GM06990 (cell line): ENCODE measurements at regions not wholly inside any gene's neighbourhood (a gene's known extent, or its start where the extent isn't known, plus 50 kb on each side); places are given as distances from the start of the nearest gene placed in this dataset.

Experiments used
- DNase-seq: peaks from one replicate; pipeline ENCODE4 v3.0.0-alpha.2; 2011; ENCODE audit not compliant: insufficient read length; ENCODE audit errors: extremely low read depth
- H3K27me3 ChIP-seq: replicated peaks from 2 replicates; pipeline ENCODE4 v1.6.0; 2011; ENCODE audit warnings: low read length; ENCODE audit not compliant: control insufficient read depth, insufficient read depth
- H3K36me3 ChIP-seq: 2 replicates; pipeline ENCODE4 v1.5.1; 2011; ENCODE audit warnings: low read length; ENCODE audit not compliant: control insufficient read depth, insufficient read depth
- H3K4me3 ChIP-seq: replicated peaks from 2 replicates; pipeline ENCODE4 v1.5.1; 2011; ENCODE audit warnings: low read depth, mild to moderate bottlenecking, control low read depth, low read length
- TF ChIP-seq, protein P1 (sequence below): IDR thresholded peaks from 2 replicates; pipeline ENCODE4 v1.5.1; 2011; ENCODE audit warnings: low read length, control low read depth, mild to moderate bottlenecking, inconsistent platforms; ENCODE audit not compliant: insufficient read depth, poor library complexity, severe bottlenecking

DNA sequence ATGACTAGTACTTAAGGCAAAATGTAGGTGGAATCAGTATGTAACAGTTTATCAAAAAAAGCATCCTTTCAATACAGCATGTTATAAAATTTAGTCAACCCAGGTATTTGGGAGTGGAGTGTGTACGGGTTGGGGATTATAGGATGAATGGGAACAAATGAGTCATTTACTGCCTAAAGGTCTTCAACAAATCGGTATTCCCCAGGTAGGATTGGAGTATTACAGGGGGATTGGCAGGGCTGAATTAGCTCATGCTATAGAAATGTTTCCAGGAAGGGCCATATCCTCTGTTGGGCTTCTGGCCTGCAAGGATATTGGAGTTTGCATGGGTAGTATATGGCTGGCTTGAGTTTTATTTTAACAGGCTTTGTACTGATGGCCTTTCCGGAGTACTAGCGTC is 723.7 kb downstream of the SORCS1 start:
- TF ChIP-seq, protein P1, sequence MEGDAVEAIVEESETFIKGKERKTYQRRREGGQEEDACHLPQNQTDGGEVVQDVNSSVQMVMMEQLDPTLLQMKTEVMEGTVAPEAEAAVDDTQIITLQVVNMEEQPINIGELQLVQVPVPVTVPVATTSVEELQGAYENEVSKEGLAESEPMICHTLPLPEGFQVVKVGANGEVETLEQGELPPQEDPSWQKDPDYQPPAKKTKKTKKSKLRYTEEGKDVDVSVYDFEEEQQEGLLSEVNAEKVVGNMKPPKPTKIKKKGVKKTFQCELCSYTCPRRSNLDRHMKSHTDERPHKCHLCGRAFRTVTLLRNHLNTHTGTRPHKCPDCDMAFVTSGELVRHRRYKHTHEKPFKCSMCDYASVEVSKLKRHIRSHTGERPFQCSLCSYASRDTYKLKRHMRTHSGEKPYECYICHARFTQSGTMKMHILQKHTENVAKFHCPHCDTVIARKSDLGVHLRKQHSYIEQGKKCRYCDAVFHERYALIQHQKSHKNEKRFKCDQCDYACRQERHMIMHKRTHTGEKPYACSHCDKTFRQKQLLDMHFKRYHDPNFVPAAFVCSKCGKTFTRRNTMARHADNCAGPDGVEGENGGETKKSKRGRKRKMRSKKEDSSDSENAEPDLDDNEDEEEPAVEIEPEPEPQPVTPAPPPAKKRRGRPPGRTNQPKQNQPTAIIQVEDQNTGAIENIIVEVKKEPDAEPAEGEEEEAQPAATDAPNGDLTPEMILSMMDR, result no peak
- no peak for DNase-seq
- Histone ChIP-seq H3K4me3 (no peak overlapping the region), H3K27me3 (no peaks in the 10 kb centered on the region), H3K36me3 (no peaks in the 10 kb centered on the region)

DNA sequence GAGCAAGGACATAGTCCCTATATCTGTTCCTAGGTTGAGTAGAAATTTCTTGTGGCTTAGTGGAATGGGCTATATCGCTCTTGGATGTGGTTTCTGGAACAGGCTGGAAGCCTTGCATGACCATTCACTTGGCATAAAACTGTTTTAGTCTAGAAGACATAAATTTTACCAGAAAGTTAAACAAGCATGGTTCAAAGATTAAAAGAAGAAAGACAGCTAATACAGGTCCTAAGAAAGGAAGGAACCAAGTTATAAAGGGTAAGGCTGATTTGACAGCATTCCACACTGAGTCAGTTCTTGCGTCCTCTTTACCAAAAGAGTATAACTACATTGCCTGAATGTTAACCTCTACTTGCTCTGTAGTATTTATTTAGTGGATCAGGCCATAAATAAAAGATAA is 724.2 kb downstream of the SORCS1 start:
- no peak for DNase-seq
- H3K4me3 ChIP-seq, result no peak overlapping the region
- no peaks in the 10 kb centered on the region for H3K27me3 ChIP-seq
- TF ChIP-seq, protein P1, result no peak
- no peaks in the 10 kb centered on the region for H3K36me3 ChIP-seq

DNA sequence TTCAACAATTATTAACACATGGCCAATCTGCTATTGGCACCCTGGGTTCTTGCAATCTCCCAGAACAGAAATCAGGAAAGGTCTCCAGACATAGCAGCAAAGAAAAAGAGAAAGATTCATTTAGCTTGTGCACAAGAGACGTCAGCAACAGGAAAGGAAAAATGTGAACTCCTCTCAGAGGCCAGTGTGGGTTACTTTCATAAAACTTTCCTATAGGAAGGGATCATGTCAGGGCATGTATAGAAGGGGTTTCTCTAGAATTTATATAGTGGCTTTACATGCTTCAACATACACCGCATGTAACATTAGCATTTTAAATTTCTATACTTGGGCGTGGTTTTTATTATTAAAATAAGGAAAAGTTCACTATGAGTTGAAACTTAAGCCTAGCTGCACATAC is 725.1 kb downstream of the SORCS1 start:
- Histone ChIP-seq H3K4me3 (no peak overlapping the region), H3K36me3 (no peaks in the 10 kb centered on the region), H3K27me3 (no peaks in the 10 kb centered on the region)
- TF ChIP-seq, protein P1, result no peak
- no peak for DNase-seq

DNA sequence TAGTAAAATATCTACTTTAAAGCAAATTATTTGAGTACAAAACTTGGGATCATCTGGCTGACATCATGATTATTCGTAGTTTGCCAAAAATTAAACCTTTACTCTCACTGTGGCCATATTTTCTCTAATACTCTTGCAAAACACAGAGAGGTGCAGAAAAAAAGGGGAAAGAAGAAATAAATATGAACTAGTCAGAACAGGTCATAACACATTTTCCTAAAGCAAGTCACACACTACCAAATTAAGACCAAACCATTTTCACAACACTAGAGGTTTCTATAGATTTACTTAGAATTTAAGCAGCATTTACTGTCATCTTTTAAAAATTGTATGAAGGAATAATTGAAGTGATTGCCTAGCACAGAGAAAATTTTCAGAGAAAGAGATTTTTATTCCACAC is 726.1 kb downstream of the SORCS1 start:
- H3K4me3 ChIP-seq, result no peak overlapping the region
- DNase-seq, result no peak
- H3K36me3 ChIP-seq, result no peaks in the 10 kb centered on the region
- H3K27me3 ChIP-seq, result no peaks in the 10 kb centered on the region
- TF ChIP-seq, protein P1, result no peak

DNA sequence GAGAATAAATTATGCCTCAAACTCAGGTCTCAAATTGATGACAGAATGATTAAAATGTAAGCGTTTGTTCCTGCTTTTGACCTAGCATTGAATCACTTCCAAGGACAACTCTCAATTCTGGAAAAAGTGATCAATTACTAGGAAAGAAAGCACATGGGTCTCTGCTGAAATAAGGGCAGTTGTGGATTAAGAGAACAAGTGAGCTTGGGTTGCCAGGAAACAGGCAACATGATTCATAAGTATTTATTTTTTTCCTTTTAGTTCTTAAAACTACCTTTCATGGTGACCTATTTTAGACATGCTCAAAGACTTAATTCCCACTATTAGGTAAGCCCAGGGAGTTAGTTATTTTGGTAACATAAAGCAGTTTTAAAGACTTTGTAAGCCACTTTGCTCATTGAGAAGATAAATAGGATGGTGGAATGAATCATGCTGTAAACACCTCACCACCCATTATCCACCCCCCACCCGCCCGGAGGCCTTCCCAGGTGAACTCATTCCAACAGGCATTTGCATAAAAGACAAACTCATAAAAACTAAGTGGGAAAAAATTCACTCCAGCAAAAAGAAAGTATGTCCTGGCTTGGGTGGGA is 728.3 kb downstream of the SORCS1 start:
- Histone ChIP-seq H3K36me3 (no peaks in the 10 kb centered on the region), H3K27me3 (no peaks in the 10 kb centered on the region), H3K4me3 (no peak overlapping the region)
- TF ChIP-seq, protein P1, result no peak
- DNase-seq, result no peak

DNA sequence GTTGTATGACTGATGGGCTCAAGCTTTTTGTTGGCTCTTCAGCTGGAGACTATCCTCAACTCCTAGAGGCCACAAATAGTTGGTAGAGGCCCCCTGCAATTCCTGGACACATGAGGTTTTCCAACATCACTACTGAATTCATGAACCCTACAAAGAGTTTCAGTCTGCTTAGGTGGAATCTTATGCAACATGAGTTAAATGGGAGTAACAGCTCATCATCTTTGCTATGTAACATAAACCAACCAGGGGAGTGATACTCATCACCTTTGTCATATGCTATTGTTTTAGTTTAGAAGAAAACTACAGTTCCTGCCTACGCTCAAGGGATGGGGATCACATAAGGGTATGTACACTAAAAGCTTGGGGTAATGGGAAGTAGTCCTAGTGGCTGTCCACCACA is 729.4 kb downstream of the SORCS1 start:
- no peaks in the 10 kb centered on the region for H3K27me3 ChIP-seq
- no peak for DNase-seq
- TF ChIP-seq, protein P1, result no peak
- no peaks in the 10 kb centered on the region for H3K36me3 ChIP-seq
- H3K4me3 ChIP-seq, result no peak overlapping the region
